HL-60 (cell line): ENCODE measurements at regions not wholly inside any gene's neighbourhood (a gene's known extent, or its start where the extent isn't known, plus 50 kb on each side); places are given as distances from the start of the nearest gene placed in this dataset.

ENCODE experiments used
- DNase-seq, 2 experiments: peaks; one replicate each; pipeline ENCODE4 v3.0.0-alpha.2; 2010 to 2020; ENCODE audit warnings: low read depth in 1 of 2, low spot score in 1 of 2
- H3K27ac ChIP-seq: fragments of 250-450 bp; sonication (Bioruptor Pico); replicated peaks from 2 replicates; pipeline ENCODE4 v1.5.1; 2020; ENCODE audit warnings: mild to moderate bottlenecking, moderate library complexity
- H3K27me3 ChIP-seq: fragments of 250-450 bp; sonication (Bioruptor Pico); 2 replicates; pipeline ENCODE4 v1.5.1; 2021; ENCODE audit warnings: mild to moderate bottlenecking, moderate library complexity; ENCODE audit not compliant: insufficient read depth, poor library complexity, severe bottlenecking
- H3K4me3 ChIP-seq: replicated peaks from 2 replicates; pipeline ENCODE4 v1.5.1; 2011; ENCODE audit warnings: mild to moderate bottlenecking, control low read depth, low read length; ENCODE audit not compliant: insufficient read depth
- CTCF ChIP-seq: IDR thresholded peaks from one replicate; pipeline ENCODE4 v1.5.1; 2011; ENCODE audit warnings: low read length, control low read depth, inconsistent platforms; ENCODE audit not compliant: insufficient read depth
- GABPA ChIP-seq: IDR thresholded peaks from 2 replicates; pipeline ENCODE4 v1.6.1; 2012; ENCODE audit warnings: low read depth
- POLR2AphosphoS5 ChIP-seq: IDR thresholded peaks from 2 replicates; pipeline ENCODE4 v1.6.1; 2012; ENCODE audit warnings: low read depth
- REST ChIP-seq: IDR thresholded peaks from 2 replicates; pipeline ENCODE4 v1.6.1; 2012; ENCODE audit warnings: low read depth; ENCODE audit not compliant: insufficient replicate concordance
- SPI1 ChIP-seq: IDR thresholded peaks from 2 replicates; pipeline ENCODE4 v1.6.1; 2012; ENCODE audit warnings: low read depth, mild to moderate bottlenecking, borderline replicate concordance

GRCh38 chr6:140544431-140544830 lies 1170.0 kb upstream of the CITED2 start:
- no peak for TF ChIP-seq REST
- no peak for TF ChIP-seq CTCF
- no peak for TF ChIP-seq SPI1
- TF ChIP-seq POLR2AphosphoS5: no peak
- no peak for TF ChIP-seq GABPA
- Histone ChIP-seq H3K27me3 (no peaks in the 10 kb centered on the region), H3K4me3 (no peak overlapping the region), H3K27ac (no peak overlapping the region)
- no peak for DNase-seq

- Histone ChIP-seq H3K27ac (no peak overlapping the region), H3K4me3 (no peak overlapping the region), H3K27me3 (no peaks in the 10 kb centered on the region)
- DNase-seq: no peak
- TF ChIP-seq REST (no peak), CTCF (no peak), GABPA (no peak), SPI1 (no peak), POLR2AphosphoS5 (no peak)
Observed at GRCh38 chr6:140542863-140543262, 1168.4 kb upstream of the CITED2 start.

GRCh38 chr6:140541288-140541687 lies 1166.8 kb upstream of the CITED2 start:
- no peak overlapping the region for H3K27ac ChIP-seq
- no peak overlapping the region for H3K4me3 ChIP-seq
- TF ChIP-seq CTCF (no peak), SPI1 (no peak), POLR2AphosphoS5 (no peak), REST (no peak), GABPA (no peak)
- no peak for DNase-seq
- H3K27me3 ChIP-seq: no peaks in the 10 kb centered on the region
